ENCODE measurements at regions not wholly inside any gene's neighbourhood (a gene's known extent, or its start where the extent isn't known, plus 50 kb on each side); places are given as distances from the start of the nearest gene placed in this dataset.

DNA sequence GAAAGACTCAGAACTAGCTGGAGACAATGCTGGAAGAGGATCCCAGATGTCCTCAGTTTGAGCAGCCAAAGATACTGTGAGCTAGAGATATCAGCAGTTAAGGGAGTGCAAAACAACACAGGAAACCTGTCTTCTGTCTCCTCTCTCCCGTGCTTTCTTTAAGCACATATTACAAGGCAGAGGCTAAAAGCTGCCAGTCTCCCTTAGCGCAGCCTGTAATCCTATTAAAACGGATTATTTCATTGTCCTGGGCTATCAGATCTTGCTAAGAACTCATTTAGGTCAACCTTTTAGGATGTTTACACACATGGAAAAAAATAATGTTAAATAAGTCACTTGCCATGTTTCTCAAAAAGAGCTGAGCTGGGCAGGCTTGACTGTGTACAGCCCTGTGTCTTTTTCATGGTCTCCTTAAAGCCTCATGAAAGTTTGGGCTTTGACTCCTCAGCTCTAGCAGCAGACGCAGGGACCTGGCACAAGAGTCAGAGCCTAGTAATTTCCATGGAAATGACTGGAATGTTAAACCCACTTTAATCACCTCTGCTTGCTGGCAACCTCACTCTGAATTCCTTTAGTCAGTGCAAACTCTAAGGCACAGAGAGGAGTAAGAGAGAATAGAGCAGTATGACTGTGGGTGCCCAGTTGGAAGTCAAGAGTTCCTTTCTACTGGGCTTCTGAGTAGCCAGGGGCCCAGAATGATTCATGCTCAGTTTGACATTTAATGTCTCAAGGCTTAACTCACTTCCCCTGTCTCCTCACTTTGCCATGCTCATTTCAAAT lies 491.9 kb downstream of the NTRK3 start:
- H3K4me3 ChIP-seq (ENCODE audit: low read length): no peak overlapping the region
- intact Hi-C loops (cut with micrococcal nuclease): no loop called here
- H3K9me3 ChIP-seq (ENCODE audit: control insufficient read depth, insufficient read depth, low read length): no peaks in the 10 kb centered on the region
- no peak overlapping the region for H3K27ac ChIP-seq (ENCODE audit: low read length)
- no peak for DNase-seq
- H3K36me3 ChIP-seq (ENCODE audit: control insufficient read depth, insufficient read depth, low read length): no peaks in the 10 kb centered on the region
- H3K4me1 ChIP-seq (ENCODE audit: control insufficient read depth, insufficient read depth, low read length): peaks cover 5% of the 10 kb centered on the region
- Mint-ChIP-seq H3K27ac (no peak overlapping the region), H3K4me3 (no peak overlapping the region), H3K9me3 (peaks cover 10 to 16% of the 10 kb centered on the region in 2 donors), H3K27me3 (ENCODE audit: low read depth in 2 of 2) (no peaks in the 10 kb centered on the region), H3K4me1 (peaks cover 6 to 7% of the 10 kb centered on the region in 2 donors), H3K36me3 (no peaks in the 10 kb centered on the region)
- TF ChIP-seq, protein P1, sequence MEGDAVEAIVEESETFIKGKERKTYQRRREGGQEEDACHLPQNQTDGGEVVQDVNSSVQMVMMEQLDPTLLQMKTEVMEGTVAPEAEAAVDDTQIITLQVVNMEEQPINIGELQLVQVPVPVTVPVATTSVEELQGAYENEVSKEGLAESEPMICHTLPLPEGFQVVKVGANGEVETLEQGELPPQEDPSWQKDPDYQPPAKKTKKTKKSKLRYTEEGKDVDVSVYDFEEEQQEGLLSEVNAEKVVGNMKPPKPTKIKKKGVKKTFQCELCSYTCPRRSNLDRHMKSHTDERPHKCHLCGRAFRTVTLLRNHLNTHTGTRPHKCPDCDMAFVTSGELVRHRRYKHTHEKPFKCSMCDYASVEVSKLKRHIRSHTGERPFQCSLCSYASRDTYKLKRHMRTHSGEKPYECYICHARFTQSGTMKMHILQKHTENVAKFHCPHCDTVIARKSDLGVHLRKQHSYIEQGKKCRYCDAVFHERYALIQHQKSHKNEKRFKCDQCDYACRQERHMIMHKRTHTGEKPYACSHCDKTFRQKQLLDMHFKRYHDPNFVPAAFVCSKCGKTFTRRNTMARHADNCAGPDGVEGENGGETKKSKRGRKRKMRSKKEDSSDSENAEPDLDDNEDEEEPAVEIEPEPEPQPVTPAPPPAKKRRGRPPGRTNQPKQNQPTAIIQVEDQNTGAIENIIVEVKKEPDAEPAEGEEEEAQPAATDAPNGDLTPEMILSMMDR (IDR thresholded peaks at IDR 0.05): no peak
- ATAC-seq: no peak
- 80% methylated on average over 4 of the region's 4 CpGs for WGBS (ENCODE audit: insufficient coverage)
- H3K27me3 ChIP-seq (ENCODE audit: control insufficient read depth, insufficient read depth, low read length): no peaks in the 10 kb centered on the region

GRCh38 chr15:87763837-87764236 lies 492.7 kb downstream of the NTRK3 start:
- H3K4me1 ChIP-seq (ENCODE audit: control insufficient read depth, insufficient read depth, low read length): peaks cover 5% of the 10 kb centered on the region
- Mint-ChIP-seq H3K4me1 (peaks cover 6 to 7% of the 10 kb centered on the region in 2 donors), H3K27ac (no peak overlapping the region), H3K9me3 (peaks cover 9 to 15% of the 10 kb centered on the region in 2 donors), H3K36me3 (no peaks in the 10 kb centered on the region), H3K27me3 (ENCODE audit: low read depth in 2 of 2) (no peaks in the 10 kb centered on the region), H3K4me3 (no peak overlapping the region)
- no peak for DNase-seq
- H3K9me3 ChIP-seq (ENCODE audit: control insufficient read depth, insufficient read depth, low read length): no peaks in the 10 kb centered on the region
- intact Hi-C loops (cut with micrococcal nuclease): no loop called here
- 92% methylated on average over 9 of the region's 9 CpGs for WGBS (ENCODE audit: insufficient coverage)
- ATAC-seq: no peak
- no peaks in the 10 kb centered on the region for H3K36me3 ChIP-seq (ENCODE audit: control insufficient read depth, insufficient read depth, low read length)
- H3K4me3 ChIP-seq (ENCODE audit: low read length): no peak overlapping the region
- TF ChIP-seq, protein P1 (IDR thresholded peaks at IDR 0.05): no peak
- no peaks in the 10 kb centered on the region for H3K27me3 ChIP-seq (ENCODE audit: control insufficient read depth, insufficient read depth, low read length)
- H3K27ac ChIP-seq (ENCODE audit: low read length): no peak overlapping the region

DNA sequence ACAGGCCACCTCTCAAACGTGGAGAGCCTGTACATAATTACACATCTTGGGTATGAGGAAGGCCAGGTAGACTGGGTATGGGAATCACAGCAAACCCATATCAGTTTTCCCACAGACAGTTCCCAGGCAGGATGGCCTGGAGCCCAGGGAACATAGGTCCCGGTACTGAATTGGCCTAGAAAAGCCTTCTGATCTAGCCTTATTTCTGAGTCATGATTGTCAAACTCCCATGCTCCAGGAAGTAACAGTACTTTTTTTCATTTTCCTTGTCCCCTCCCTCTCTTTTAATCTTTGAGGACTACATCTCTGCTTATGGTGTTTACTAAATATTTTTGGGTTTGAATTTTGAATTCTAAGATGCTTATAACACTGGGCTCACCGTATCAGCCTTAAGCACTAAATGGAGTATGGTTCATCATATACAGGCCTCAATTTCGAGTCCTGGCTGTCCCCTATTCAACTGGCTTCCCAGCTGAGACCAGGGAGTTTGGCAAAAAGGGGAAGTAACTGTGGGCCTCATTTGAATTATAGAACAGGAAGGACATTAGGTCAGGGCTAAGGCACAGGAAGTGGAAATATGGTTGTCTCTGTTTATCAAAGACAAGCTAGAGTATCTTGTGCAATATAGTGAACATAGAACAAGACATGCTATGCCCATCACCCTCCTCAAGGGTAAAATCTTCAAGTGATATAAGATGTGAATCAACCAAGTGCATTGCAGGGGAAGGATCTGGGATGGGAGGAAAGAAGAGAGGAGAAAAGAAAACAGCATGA lies 494.6 kb downstream of the NTRK3 start:
- H3K4me3 Mint-ChIP-seq: no peak overlapping the region

More for the DNA sequence above, 494.6 kb downstream of the NTRK3 start:
- no peaks in the 10 kb centered on the region for H3K27me3 ChIP-seq (ENCODE audit: control insufficient read depth, insufficient read depth, low read length)
- TF ChIP-seq, protein P1 (IDR thresholded peaks at IDR 0.05): no peak
- no peak overlapping the region for H3K27ac ChIP-seq (ENCODE audit: low read length)
- H3K27ac Mint-ChIP-seq: no peak overlapping the region
- H3K4me1 Mint-ChIP-seq: peaks cover 6 to 7% of the 10 kb centered on the region in 2 donors
- H3K9me3 Mint-ChIP-seq: peaks cover 5 to 13% of the 10 kb centered on the region in 2 donors
- 42% methylated on average over 4 of the region's 4 CpGs for WGBS (ENCODE audit: insufficient coverage)
- H3K36me3 ChIP-seq (ENCODE audit: control insufficient read depth, insufficient read depth, low read length): no peaks in the 10 kb centered on the region
- no peak for DNase-seq
- H3K4me3 ChIP-seq (ENCODE audit: low read length): no peak overlapping the region
- intact Hi-C loops (cut with micrococcal nuclease): no loop called here
- no peaks in the 10 kb centered on the region for H3K36me3 Mint-ChIP-seq
- no peaks in the 10 kb centered on the region for H3K9me3 ChIP-seq (ENCODE audit: control insufficient read depth, insufficient read depth, low read length)
- H3K27me3 Mint-ChIP-seq (ENCODE audit: low read depth in 2 of 2): no peaks in the 10 kb centered on the region
- ATAC-seq: peak in 2 of 3 donors; percentile 22 to 55
- peaks cover 5% of the 10 kb centered on the region for H3K4me1 ChIP-seq (ENCODE audit: control insufficient read depth, insufficient read depth, low read length)

Data from natural killer cell (primary cell).